ENCODE measurements at regions not wholly inside any gene's neighbourhood (a gene's known extent, or its start where the extent isn't known, plus 50 kb on each side); places are given as distances from the start of the nearest gene placed in this dataset.

DNA sequence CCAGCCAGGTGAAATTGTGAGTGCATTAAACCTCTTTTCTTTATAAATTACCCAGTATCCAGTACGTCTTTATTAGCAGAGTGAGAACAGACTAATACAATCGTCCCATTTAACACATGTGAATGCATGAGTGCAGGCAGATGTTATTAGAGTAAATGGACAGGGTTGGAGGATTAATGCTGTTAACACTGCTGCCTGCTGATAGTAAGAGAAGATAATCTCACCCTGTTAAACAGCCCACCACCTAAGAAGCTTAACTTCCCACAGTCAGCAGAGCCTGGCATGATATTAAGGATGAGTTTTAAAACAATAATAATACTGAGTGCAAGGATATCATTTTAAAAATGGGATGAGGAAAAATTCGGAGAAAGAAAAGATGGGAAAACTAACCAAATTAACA, 181.4 kb upstream of the LHX8 start:
- no peak overlapping the region for H3K4me3 ChIP-seq (ENCODE audit: low read depth, low read length)
- CTCF ChIA-PET = no interaction called here
- no peak for DNase-seq (ENCODE audit: low read depth, low spot score)
- POLR2A ChIA-PET = no interaction called here
- TF ChIP-seq, protein P1, sequence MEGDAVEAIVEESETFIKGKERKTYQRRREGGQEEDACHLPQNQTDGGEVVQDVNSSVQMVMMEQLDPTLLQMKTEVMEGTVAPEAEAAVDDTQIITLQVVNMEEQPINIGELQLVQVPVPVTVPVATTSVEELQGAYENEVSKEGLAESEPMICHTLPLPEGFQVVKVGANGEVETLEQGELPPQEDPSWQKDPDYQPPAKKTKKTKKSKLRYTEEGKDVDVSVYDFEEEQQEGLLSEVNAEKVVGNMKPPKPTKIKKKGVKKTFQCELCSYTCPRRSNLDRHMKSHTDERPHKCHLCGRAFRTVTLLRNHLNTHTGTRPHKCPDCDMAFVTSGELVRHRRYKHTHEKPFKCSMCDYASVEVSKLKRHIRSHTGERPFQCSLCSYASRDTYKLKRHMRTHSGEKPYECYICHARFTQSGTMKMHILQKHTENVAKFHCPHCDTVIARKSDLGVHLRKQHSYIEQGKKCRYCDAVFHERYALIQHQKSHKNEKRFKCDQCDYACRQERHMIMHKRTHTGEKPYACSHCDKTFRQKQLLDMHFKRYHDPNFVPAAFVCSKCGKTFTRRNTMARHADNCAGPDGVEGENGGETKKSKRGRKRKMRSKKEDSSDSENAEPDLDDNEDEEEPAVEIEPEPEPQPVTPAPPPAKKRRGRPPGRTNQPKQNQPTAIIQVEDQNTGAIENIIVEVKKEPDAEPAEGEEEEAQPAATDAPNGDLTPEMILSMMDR (IDR thresholded peaks at IDR 0.05; ENCODE audit: insufficient read depth, low read length, missing control alignments) = no peak

DNA sequence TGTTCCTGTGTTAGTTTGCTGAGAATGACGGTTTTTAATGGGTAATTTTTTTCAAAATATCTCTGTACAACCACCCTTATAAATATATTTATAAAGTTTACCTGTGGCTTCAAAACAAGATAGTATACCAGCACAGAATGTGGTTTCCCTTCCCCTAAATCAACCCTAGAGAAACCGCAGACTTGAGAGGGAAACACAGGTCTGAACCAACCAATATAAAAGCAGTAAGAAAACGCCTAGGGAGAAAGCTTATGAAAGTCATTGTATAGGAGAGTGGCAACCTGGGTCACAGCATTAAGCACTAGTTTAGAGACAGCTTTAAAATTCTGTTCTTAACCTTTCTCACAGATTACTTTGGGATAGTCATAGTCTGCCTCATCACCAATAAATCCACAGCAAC, 180.6 kb upstream of the LHX8 start:
- ChIA-PET CTCF (no interaction called here), POLR2A (no interaction called here)
- TF ChIP-seq, protein P1 (IDR thresholded peaks at IDR 0.05; ENCODE audit: insufficient read depth, low read length, missing control alignments) = no peak
- no peak for DNase-seq (ENCODE audit: low read depth, low spot score)
- no peak overlapping the region for H3K4me3 ChIP-seq (ENCODE audit: low read depth, low read length)

DNA sequence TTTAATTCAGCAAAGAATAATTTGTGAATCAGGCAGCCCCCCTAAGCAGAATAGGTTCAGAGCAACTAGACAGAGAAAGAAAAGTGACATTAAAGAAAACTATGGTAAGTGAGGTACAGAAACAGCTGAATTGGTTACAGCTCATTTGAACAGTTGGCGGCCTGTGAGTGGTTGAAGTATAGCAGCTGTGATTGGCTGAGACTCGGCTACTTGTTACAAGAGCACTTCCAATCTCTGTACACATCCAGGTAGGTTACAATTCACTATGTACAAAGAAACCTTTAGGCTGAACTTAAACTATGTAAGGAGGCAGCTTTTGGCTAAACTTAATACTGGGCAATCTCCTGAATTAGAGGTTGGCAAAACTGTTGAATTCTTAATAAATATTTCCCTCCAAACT, 171.1 kb upstream of the LHX8 start:
- ChIA-PET POLR2A (no interaction called here), CTCF (no interaction called here)
- DNase-seq (ENCODE audit: low read depth, low spot score) = no peak
- TF ChIP-seq, protein P1 (IDR thresholded peaks at IDR 0.05; ENCODE audit: insufficient read depth, low read length, missing control alignments) = no peak
- no peak overlapping the region for H3K4me3 ChIP-seq (ENCODE audit: low read depth, low read length)

DNA sequence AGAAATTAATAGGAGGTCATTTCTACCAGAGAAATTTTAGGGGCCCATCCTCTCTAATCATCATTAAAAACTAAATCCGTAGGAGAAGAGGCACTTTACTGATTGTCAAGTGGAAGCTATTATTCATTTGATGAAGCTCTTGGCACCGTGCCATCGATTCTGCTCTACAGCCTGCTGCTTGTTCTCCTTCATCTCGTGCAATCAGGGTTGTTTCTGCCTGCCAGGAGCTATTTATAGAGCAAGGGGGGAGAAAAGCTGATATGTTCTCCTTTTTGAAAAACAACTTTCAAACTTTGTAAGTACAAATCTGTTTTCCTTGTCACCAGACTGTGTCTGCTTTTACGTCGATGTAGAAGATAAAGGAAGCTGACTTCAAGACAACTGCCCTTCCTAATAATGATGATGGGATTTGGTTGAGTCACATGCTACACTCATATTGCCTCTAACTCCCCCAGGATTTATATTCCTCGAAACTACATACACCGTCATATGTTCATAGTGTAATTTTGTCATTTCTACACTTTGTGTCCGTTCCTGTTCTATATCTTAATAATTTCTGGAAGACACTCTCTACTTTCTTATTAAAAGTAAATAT, 169.6 kb upstream of the LHX8 start:
- TF ChIP-seq, protein P1 (IDR thresholded peaks at IDR 0.05; ENCODE audit: insufficient read depth, low read length, missing control alignments) = no peak
- ChIA-PET POLR2A (no interaction called here), CTCF (no interaction called here)
- H3K4me3 ChIP-seq (ENCODE audit: low read depth, low read length) = no peak overlapping the region
- no peak for DNase-seq (ENCODE audit: low read depth, low spot score)

DNA sequence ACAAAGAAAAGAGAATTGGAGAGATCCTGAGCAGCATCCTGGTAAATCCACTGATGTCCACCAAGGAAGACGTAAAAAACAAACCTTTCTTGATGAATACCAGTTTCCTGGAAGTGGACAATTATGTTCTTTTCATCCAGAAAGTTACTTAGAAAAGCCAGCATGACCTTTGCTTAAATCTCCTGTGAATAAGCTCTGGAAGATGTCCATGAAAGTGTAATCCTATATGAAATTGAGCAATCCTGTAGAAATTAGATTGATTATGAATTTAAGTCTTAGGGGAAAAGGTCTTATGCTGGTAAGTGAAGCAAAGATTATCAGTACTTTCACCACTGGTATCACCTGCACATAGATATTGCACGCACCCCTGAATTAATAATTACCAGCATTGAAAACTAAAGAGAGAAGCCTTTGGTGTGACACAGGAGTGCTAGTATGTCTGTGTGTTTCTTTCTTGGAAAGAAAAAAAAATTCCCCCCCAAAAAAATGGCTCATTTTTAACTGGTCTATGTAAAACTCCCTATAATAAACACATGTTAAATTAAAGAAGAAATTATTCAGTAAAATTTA, 164.5 kb upstream of the LHX8 start:
- TF ChIP-seq, protein P1 (IDR thresholded peaks at IDR 0.05; ENCODE audit: insufficient read depth, low read length, missing control alignments) = no peak
- H3K4me3 ChIP-seq (ENCODE audit: low read depth, low read length) = no peak overlapping the region
- ChIA-PET CTCF (no interaction called here), POLR2A (no interaction called here)
- DNase-seq (ENCODE audit: low read depth, low spot score) = no peak

DNA sequence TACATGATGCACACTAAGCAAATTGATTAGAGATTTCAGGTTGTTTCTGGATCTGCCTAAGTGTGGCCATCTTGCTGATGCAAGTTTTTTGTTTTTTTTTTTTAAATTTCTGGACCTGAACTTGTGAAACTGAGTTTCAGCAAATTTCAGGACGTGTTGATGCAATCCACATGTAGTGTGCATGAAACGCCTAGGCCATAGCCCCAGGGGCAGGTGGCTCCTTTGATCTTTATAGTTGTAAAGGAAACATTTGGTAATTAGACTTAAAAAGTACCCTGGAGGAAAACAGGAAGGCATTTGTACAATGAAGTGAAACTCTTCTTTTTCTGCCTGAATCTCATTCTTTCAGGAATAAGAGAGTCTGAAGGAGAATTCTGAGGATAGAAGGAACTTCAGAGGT, 162.2 kb upstream of the LHX8 start:
- CTCF ChIA-PET = no interaction called here
- POLR2A ChIA-PET = no interaction called here
- no peak for DNase-seq (ENCODE audit: low read depth, low spot score)
- no peak overlapping the region for H3K4me3 ChIP-seq (ENCODE audit: low read depth, low read length)
- TF ChIP-seq, protein P1 (IDR thresholded peaks at IDR 0.05; ENCODE audit: insufficient read depth, low read length, missing control alignments) = no peak
